GM12878 (cell line): ENCODE measurements at regions not wholly inside any gene's neighbourhood (a gene's known extent, or its start where the extent isn't known, plus 50 kb on each side); places are given as distances from the start of the nearest gene placed in this dataset.

ENCODE experiments used
- ATAC-seq: fragments of 200-7000 bp; cut with Tn5 transposase; 3 replicates; pipeline ENCODE4 v1.9.1; 2020; ENCODE audit warnings: mild to moderate bottlenecking, moderate library complexity
- BruUV-seq: library from RNA; stranded (reverse); fragments of 400-500 nt; replicated peaks from 2 replicates; lab custom pipeline; 2021; lab: Mats Ljungman, UMichigan
- CTCF ChIA-PET: fragments of 300-600 bp; sonication (Branson Sonifier 250); formaldehyde crosslinking; extraction: SDS; loops from one replicate; lab custom pipeline; 2021; ENCODE audit warnings: inconsistent platforms; lab: Yijun Ruan, JAX
- POLR2A ChIA-PET: fragments of 350-600 bp; formaldehyde crosslinking; extraction: SDS; loops from one replicate; lab custom pipeline; 2021; ENCODE audit warnings: inconsistent platforms; lab: Charles Lee
- RAD21 ChIA-PET: fragments of 300-600 bp; sonication (Branson Sonifier 250); formaldehyde crosslinking; loops from one replicate; lab custom pipeline; 2023; ENCODE audit warnings: antibody characterized with exemption; ENCODE audit not compliant: unreplicated experiment; lab: Charles Lee
- SMC1A ChIA-PET: fragments of 300-600 bp; sonication (Branson Sonifier 250); formaldehyde crosslinking; loops from one replicate; lab custom pipeline; 2023; ENCODE audit not compliant: unreplicated experiment, uncharacterized antibody; lab: Charles Lee
- DNase-seq: peaks from one replicate; pipeline ENCODE4 v3.0.0-alpha.2; 2011; ENCODE audit warnings: low read depth, low spot score
- FAIRE-seq: peaks from 3 replicates; lab custom pipeline; 2011; peaks lifted over from hg19 to GRCh38; lab: Jason Lieb, UNC
- H2AFZ ChIP-seq: 2 replicates; pipeline ENCODE4 v1.6.0; 2011; ENCODE audit warnings: low read depth, low read length, control low read depth; ENCODE audit not compliant: control insufficient read depth
- H3K27ac ChIP-seq: 2 replicates; pipeline ENCODE4 v1.5.1; 2011; ENCODE audit warnings: control low read depth; ENCODE audit not compliant: control insufficient read depth, insufficient read depth
- H3K27me3 ChIP-seq, 2 experiments: replicated peaks in 1 of 2; 2 replicates each; pipeline versions ENCODE4 v1.6.0 to v1.6.1; 2011; ENCODE audit warnings: low read length in 1 of 2; ENCODE audit not compliant: control insufficient read depth in 2 of 2, insufficient read depth in 2 of 2
- H3K36me3 ChIP-seq, 2 experiments: 2 replicates each; pipeline ENCODE4 v1.5.1; 2011; ENCODE audit warnings: low read length in 1 of 2; ENCODE audit not compliant: control insufficient read depth in 2 of 2, insufficient read depth in 2 of 2
- H3K4me1 ChIP-seq: 2 replicates; pipeline ENCODE4 v1.6.1; 2011; ENCODE audit warnings: mild to moderate bottlenecking, low read length, moderate library complexity, mixed read lengths; ENCODE audit not compliant: control insufficient read depth, insufficient read depth
- H3K4me2 ChIP-seq: 2 replicates; pipeline ENCODE4 v1.6.0; 2011; ENCODE audit warnings: control low read depth; ENCODE audit not compliant: control insufficient read depth, insufficient read depth
- H3K4me3 ChIP-seq: fragments of 200-600 bp; sonication (generic); 2 replicates; pipeline ENCODE4 v1.5.1; 2016
- H3K79me2 ChIP-seq: 2 replicates; pipeline ENCODE4 v1.6.0; 2011; ENCODE audit warnings: low read length; ENCODE audit not compliant: control insufficient read depth, insufficient read depth
- H3K9ac ChIP-seq: 2 replicates; pipeline ENCODE4 v1.8.0; 2011; ENCODE audit warnings: low read length, control low read depth, mixed read lengths; ENCODE audit not compliant: control insufficient read depth, insufficient read depth
- H3K9me3 ChIP-seq: replicated peaks from 3 replicates; pipeline ENCODE4 v1.5.1; 2011; ENCODE audit warnings: mild to moderate bottlenecking, low read length; ENCODE audit not compliant: control insufficient read depth, insufficient read depth
- H4K20me1 ChIP-seq: 2 replicates; pipeline ENCODE4 v1.6.0; 2011; ENCODE audit not compliant: control insufficient read depth, insufficient read depth
- HCFC1 ChIP-seq: fragments of 150-350 bp; IDR thresholded peaks from 2 replicates; pipeline ENCODE4 v1.6.1; 2014; ENCODE audit warnings: low read length
- HDAC6 ChIP-seq: fragments of 200-600 bp; sonication (generic); IDR thresholded peaks from one replicate; pipeline ENCODE4 v1.8.0; 2017; ENCODE audit warnings: antibody characterized with exemption; ENCODE audit not compliant: unreplicated experiment
- IRF4 ChIP-seq: IDR thresholded peaks from 2 replicates; pipeline ENCODE4 v1.6.1; 2011; ENCODE audit warnings: low read depth, low read length
- JUND ChIP-seq: IDR thresholded peaks from 2 replicates; pipeline ENCODE4 v1.6.1; 2012; ENCODE audit warnings: low read depth, mild to moderate bottlenecking, low read length, improper control_type of control experiment, moderate library complexity
- KLF5 ChIP-seq: fragments of 450-650 bp; IDR thresholded peaks from 2 replicates; pipeline ENCODE4 v1.6.1; 2014; ENCODE audit warnings: mild to moderate bottlenecking; ENCODE audit not compliant: partially characterized antibody
- MTA3 ChIP-seq: IDR thresholded peaks from 2 replicates; pipeline ENCODE4 v1.6.1; 2012; ENCODE audit warnings: low read length, inconsistent platforms, borderline replicate concordance
- NR2C1 ChIP-seq: fragments of 450-650 bp; IDR thresholded peaks from 2 replicates; pipeline ENCODE4 v1.6.1; 2017; ENCODE audit warnings: antibody characterized with exemption, mild to moderate bottlenecking, moderate library complexity
- SMAD5 ChIP-seq: IDR thresholded peaks from 2 replicates; pipeline ENCODE4 v1.6.1; 2016; ENCODE audit warnings: antibody characterized with exemption, low read depth
- SREBF2 ChIP-seq: IDR thresholded peaks from 2 replicates; pipeline ENCODE4 v1.6.1; 2012; ENCODE audit warnings: mild to moderate bottlenecking, low read length
- TAF1 ChIP-seq: IDR thresholded peaks from 2 replicates; pipeline ENCODE4 v1.6.1; 2011; ENCODE audit warnings: mild to moderate bottlenecking, low read depth, low read length, borderline replicate concordance
- TARDBP ChIP-seq: IDR thresholded peaks from 2 replicates; pipeline ENCODE4 v1.6.1; 2016; ENCODE audit warnings: borderline replicate concordance
- TCF7 ChIP-seq: IDR thresholded peaks from 2 replicates; pipeline ENCODE4 v1.6.1; 2014; ENCODE audit warnings: antibody characterized with exemption, borderline replicate concordance
- WGBS: methylation state at CpG from one replicate; pipeline ENCODE4 v1.1.6; 2016; ENCODE audit warnings: low lambda C conversion rate; ENCODE audit not compliant: insufficient replicate concordance, insufficient coverage; ENCODE audit errors: missing lambda C conversion rate; 5-methylcytosine and 5-hydroxymethylcytosine counted together
- in situ Hi-C: fragments of 300-500 bp; cut with MboI; formaldehyde crosslinking; loops from 9 replicates; pipeline ENCODE4 v1.14.3; 2018; ENCODE audit warnings: mixed read lengths
- intact Hi-C: fragments of 100-400 bp; cut with micrococcal nuclease; formaldehyde crosslinking; loops from one replicate; pipeline ENCODE4 v1.14.2; 2022; ENCODE audit not compliant: unreplicated experiment
- TF ChIP-seq, protein P1 (sequence below): fragments of 450-650 bp; IDR thresholded peaks from 2 replicates; pipeline ENCODE4 v1.6.1; 2018; ENCODE audit warnings: borderline replicate concordance, mild to moderate bottlenecking; ENCODE audit not compliant: partially characterized antibody

GRCh38 chr3:30195352-30195751 is 411.0 kb upstream of the TGFBR2 start:
- intact Hi-C loops (loop anchor here (5.0 kb wide), 1 partner anchor 1718 kb away; no protein-coding TSS in a partner anchor), in situ Hi-C loops (loop anchor here (5.0 to 25.0 kb wide), 3 partner anchors 1283 to 1721 kb away; no protein-coding TSS in a partner anchor)
- ChIA-PET POLR2A (no interaction called here), SMC1A (interaction anchor here (0.7 to 1.4 kb wide), 3 partner anchors 10 to 498 kb away, joined by 3 to 4 read pairs (median 3); no protein-coding TSS in a partner anchor), RAD21 (interaction anchor here (0.6 kb wide), 1 partner anchor 914 kb away, joined by 4 read pairs; no protein-coding TSS in a partner anchor), CTCF (interaction anchor here (5.2 kb wide), 1 partner anchor 154 kb away, joined by 86 read pairs; no protein-coding TSS in a partner anchor)
- H2AFZ ChIP-seq, result no peak overlapping the region
- no peak overlapping the region for H3K27ac ChIP-seq
- no peaks in the 10 kb centered on the region for H3K79me2 ChIP-seq
- no peak for ATAC-seq
- no peak overlapping the region for H3K4me3 ChIP-seq
- no peak overlapping the region for H3K4me2 ChIP-seq
- DNase-seq, result no peak
- H3K4me1 ChIP-seq, result no peaks in the 10 kb centered on the region
- no peaks in the 10 kb centered on the region for H3K36me3 ChIP-seq
- 29% methylated on average over 2 of the region's 2 CpGs for whole genome bisulfite sequencing
- no peaks in the 10 kb centered on the region for H3K9me3 ChIP-seq
- H3K27me3 ChIP-seq, result no peaks in the 10 kb centered on the region; a peak in 1 of 4 replicates
- no peaks in the 10 kb centered on the region for H4K20me1 ChIP-seq
- no peak overlapping the region for H3K9ac ChIP-seq
- no peak for FAIRE-seq
- BruUV-seq, result no TSS peak
- no peak for TF ChIP-seq SREBF2
- TF ChIP-seq TCF7, result no peak
- no peak for TF ChIP-seq TAF1
- TF ChIP-seq MTA3, result no peak
- no peak for TF ChIP-seq TARDBP
- TF ChIP-seq JUND, result no peak
- no peak for TF ChIP-seq NR2C1
- TF ChIP-seq SMAD5, result no peak
- no peak for TF ChIP-seq HCFC1
- no peak for TF ChIP-seq KLF5
- TF ChIP-seq HDAC6, result no peak
- TF ChIP-seq, protein P1, sequence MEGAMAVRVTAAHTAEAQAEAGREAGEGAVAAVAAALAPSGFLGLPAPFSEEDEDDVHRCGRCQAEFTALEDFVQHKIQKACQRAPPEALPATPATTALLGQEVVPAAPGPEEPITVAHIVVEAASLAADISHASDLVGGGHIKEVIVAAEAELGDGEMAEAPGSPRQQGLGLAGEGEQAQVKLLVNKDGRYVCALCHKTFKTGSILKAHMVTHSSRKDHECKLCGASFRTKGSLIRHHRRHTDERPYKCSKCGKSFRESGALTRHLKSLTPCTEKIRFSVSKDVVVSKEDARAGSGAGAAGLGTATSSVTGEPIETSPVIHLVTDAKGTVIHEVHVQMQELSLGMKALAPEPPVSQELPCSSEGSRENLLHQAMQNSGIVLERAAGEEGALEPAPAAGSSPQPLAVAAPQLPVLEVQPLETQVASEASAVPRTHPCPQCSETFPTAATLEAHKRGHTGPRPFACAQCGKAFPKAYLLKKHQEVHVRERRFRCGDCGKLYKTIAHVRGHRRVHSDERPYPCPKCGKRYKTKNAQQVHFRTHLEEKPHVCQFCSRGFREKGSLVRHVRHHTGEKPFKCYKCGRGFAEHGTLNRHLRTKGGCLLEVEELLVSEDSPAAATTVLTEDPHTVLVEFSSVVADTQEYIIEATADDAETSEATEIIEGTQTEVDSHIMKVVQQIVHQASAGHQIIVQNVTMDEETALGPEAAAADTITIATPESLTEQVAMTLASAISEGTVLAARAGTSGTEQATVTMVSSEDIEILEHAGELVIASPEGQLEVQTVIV, result no peak
- no peak for TF ChIP-seq IRF4
